NB4 (cell line): ENCODE measurements at regions not wholly inside any gene's neighbourhood (a gene's known extent, or its start where the extent isn't known, plus 50 kb on each side); places are given as distances from the start of the nearest gene placed in this dataset.

Source experiments
- POLR2A ChIP-seq: IDR thresholded peaks from 2 replicates; pipeline ENCODE4 v1.6.1; 2011; ENCODE audit warnings: mild to moderate bottlenecking; ENCODE audit not compliant: insufficient read length; ENCODE audit errors: extremely low read depth
- TF ChIP-seq, protein P1 (sequence below): IDR thresholded peaks from one replicate; pipeline ENCODE4 v1.5.1; 2012; ENCODE audit warnings: low read depth, low read length
- TF ChIP-seq, protein P2 (sequence below): IDR thresholded peaks from 2 replicates; pipeline ENCODE4 v1.6.1; 2011; ENCODE audit warnings: low read depth, low read length

DNA sequence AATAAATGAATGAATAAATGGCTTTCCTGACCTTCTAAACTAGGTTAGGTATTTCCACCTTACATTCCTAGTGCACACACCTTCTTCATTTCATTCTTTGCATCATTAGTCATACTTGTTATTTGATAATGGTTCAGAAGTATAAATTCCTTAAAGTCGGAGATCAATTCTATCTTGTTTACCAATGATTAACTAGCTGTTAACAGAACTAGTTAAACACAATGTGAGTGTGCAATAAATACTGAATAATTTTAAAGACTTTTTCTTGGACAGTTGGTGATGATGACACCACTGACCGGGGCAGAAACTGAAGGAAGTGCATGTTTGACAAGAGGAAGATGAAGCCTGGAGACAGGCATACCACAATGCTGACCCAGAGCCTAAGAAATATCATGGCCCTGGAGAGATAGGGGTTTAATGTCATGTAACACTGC lies 207.1 kb upstream of the DEPDC1 start:
- TF ChIP-seq, protein P1, sequence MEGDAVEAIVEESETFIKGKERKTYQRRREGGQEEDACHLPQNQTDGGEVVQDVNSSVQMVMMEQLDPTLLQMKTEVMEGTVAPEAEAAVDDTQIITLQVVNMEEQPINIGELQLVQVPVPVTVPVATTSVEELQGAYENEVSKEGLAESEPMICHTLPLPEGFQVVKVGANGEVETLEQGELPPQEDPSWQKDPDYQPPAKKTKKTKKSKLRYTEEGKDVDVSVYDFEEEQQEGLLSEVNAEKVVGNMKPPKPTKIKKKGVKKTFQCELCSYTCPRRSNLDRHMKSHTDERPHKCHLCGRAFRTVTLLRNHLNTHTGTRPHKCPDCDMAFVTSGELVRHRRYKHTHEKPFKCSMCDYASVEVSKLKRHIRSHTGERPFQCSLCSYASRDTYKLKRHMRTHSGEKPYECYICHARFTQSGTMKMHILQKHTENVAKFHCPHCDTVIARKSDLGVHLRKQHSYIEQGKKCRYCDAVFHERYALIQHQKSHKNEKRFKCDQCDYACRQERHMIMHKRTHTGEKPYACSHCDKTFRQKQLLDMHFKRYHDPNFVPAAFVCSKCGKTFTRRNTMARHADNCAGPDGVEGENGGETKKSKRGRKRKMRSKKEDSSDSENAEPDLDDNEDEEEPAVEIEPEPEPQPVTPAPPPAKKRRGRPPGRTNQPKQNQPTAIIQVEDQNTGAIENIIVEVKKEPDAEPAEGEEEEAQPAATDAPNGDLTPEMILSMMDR: no peak
- no peak for TF ChIP-seq POLR2A
- TF ChIP-seq, protein P2, sequence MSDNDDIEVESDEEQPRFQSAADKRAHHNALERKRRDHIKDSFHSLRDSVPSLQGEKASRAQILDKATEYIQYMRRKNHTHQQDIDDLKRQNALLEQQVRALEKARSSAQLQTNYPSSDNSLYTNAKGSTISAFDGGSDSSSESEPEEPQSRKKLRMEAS: no peak
